Parathyroid adenoma (tissue), 2 donors: ENCODE measurements at regions not wholly inside any gene's neighbourhood (a gene's known extent, or its start where the extent isn't known, plus 50 kb on each side); places are given as distances from the start of the nearest gene placed in this dataset.

Source experiments
- H2AFZ ChIP-seq: fragments of 300-600 bp; sonication (generic); one replicate; pipeline ENCODE4 v1.7.0; 2017; ENCODE audit warnings: antibody characterized with exemption, mild to moderate bottlenecking
- H3K27ac ChIP-seq: fragments of 300-600 bp; sonication (generic); one replicate; pipeline ENCODE4 v1.7.0; 2017
- H3K27me3 ChIP-seq: fragments of 300-600 bp; sonication (generic); one replicate; pipeline ENCODE4 v1.7.0; 2017; ENCODE audit warnings: low read length; ENCODE audit not compliant: control insufficient read depth, insufficient read depth
- H3K36me3 ChIP-seq: fragments of 300-600 bp; sonication (generic); one replicate; pipeline ENCODE4 v1.7.0; 2017; ENCODE audit warnings: low read length; ENCODE audit not compliant: control insufficient read depth, insufficient read depth
- H3K4me1 ChIP-seq: fragments of 300-600 bp; sonication (generic); one replicate; pipeline ENCODE4 v1.7.0; 2017; ENCODE audit warnings: control low read depth
- H3K4me2 ChIP-seq: fragments of 300-600 bp; sonication (generic); one replicate; pipeline ENCODE4 v1.7.0; 2017; ENCODE audit warnings: low read length
- H3K4me3 ChIP-seq: fragments of 300-600 bp; sonication (generic); one replicate; pipeline ENCODE4 v1.7.0; 2017; ENCODE audit warnings: low read depth, low read length
- H3K79me2 ChIP-seq: fragments of 300-600 bp; sonication (generic); one replicate; pipeline ENCODE4 v1.7.0; 2017; ENCODE audit warnings: control low read depth
- H3K9ac ChIP-seq: fragments of 300-600 bp; sonication (generic); one replicate; pipeline ENCODE4 v1.7.0; 2017; ENCODE audit warnings: mild to moderate bottlenecking
- H3K9me3 ChIP-seq: fragments of 300-600 bp; sonication (generic); one replicate; pipeline ENCODE4 v1.7.0; 2017; ENCODE audit warnings: low read length; ENCODE audit not compliant: control insufficient read depth
- TF ChIP-seq, protein P1 (sequence below): fragments of 300-600 bp; sonication (generic); IDR thresholded peaks from one replicate; pipeline ENCODE4 v1.7.0; 2017; ENCODE audit warnings: antibody characterized with exemption, mild to moderate bottlenecking
- donor health status: primary hyperparathyroidism.

- no peak overlapping the region for H3K9ac ChIP-seq
- no peaks in the 10 kb centered on the region for H3K36me3 ChIP-seq
- H3K4me3 ChIP-seq: no peak overlapping the region
- H3K4me2 ChIP-seq: no peak overlapping the region
- no peaks in the 10 kb centered on the region for H3K4me1 ChIP-seq
- no peaks in the 10 kb centered on the region for H3K27me3 ChIP-seq
- no peaks in the 10 kb centered on the region for H3K9me3 ChIP-seq
- no peaks in the 10 kb centered on the region for H3K79me2 ChIP-seq
- no peak overlapping the region for H2AFZ ChIP-seq
- TF ChIP-seq, protein P1, sequence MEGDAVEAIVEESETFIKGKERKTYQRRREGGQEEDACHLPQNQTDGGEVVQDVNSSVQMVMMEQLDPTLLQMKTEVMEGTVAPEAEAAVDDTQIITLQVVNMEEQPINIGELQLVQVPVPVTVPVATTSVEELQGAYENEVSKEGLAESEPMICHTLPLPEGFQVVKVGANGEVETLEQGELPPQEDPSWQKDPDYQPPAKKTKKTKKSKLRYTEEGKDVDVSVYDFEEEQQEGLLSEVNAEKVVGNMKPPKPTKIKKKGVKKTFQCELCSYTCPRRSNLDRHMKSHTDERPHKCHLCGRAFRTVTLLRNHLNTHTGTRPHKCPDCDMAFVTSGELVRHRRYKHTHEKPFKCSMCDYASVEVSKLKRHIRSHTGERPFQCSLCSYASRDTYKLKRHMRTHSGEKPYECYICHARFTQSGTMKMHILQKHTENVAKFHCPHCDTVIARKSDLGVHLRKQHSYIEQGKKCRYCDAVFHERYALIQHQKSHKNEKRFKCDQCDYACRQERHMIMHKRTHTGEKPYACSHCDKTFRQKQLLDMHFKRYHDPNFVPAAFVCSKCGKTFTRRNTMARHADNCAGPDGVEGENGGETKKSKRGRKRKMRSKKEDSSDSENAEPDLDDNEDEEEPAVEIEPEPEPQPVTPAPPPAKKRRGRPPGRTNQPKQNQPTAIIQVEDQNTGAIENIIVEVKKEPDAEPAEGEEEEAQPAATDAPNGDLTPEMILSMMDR: no peak
- no peak overlapping the region for H3K27ac ChIP-seq
Measured at GRCh38 chr11:98565311-98565710, 455.4 kb upstream of the CNTN5 start.

- H3K9ac ChIP-seq: no peak overlapping the region
- no peaks in the 10 kb centered on the region for H3K27me3 ChIP-seq
- H3K27ac ChIP-seq: no peak overlapping the region
- no peak overlapping the region for H3K4me2 ChIP-seq
- H3K36me3 ChIP-seq: no peaks in the 10 kb centered on the region
- H3K4me3 ChIP-seq: no peak overlapping the region
- no peaks in the 10 kb centered on the region for H3K79me2 ChIP-seq
- no peaks in the 10 kb centered on the region for H3K9me3 ChIP-seq
- TF ChIP-seq, protein P1: no peak
- no peak overlapping the region for H2AFZ ChIP-seq
- no peaks in the 10 kb centered on the region for H3K4me1 ChIP-seq
Measured at GRCh38 chr11:98566978-98567377, 453.8 kb upstream of the CNTN5 start.

DNA sequence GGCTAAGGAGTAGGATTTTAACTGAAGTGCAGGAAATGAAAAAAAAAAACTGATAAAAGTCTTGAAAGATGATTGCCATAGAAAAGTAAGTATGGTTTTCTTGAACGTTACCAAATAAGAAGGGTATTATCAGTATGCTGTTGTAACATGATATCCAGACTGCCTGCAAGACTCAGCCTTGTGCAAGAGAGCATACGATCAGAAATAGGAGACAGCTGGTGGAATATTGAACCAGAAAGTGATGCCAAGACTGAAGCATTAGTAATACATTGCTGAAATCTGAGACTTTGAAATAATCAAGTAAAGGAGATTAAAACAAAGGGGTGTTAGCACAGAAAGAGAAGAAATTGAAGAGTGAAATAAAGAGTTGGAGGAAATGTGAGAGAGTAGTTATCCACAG, 452.7 kb upstream of the CNTN5 start:
- no peaks in the 10 kb centered on the region for H3K79me2 ChIP-seq
- no peak overlapping the region for H3K4me3 ChIP-seq
- TF ChIP-seq, protein P1: no peak
- no peak overlapping the region for H3K4me2 ChIP-seq
- H3K36me3 ChIP-seq: no peaks in the 10 kb centered on the region
- H2AFZ ChIP-seq: no peak overlapping the region
- H3K27ac ChIP-seq: no peak overlapping the region
- no peaks in the 10 kb centered on the region for H3K4me1 ChIP-seq
- no peak overlapping the region for H3K9ac ChIP-seq
- H3K9me3 ChIP-seq: no peaks in the 10 kb centered on the region
- no peaks in the 10 kb centered on the region for H3K27me3 ChIP-seq

DNA sequence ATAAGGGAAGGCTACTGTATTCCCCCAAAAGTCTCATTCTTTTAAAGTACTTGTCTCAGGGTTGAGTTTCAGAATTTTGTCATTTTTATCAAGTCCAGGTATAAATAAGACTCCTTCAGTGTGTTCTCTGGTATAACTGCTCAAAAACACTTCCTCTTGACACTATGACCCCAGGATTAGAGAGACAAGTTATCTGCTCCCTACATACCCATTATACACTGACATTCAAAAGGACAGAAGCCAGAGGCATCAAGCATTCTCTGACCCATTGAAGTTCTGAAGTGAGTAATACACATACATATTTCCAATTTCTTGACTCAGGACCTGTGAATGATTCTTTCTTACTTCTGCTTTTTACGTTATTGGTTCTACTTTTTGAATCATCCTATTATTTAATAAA, 447.8 kb upstream of the CNTN5 start:
- Histone ChIP-seq H2AFZ (no peak overlapping the region), H3K4me2 (no peak overlapping the region), H3K9me3 (no peaks in the 10 kb centered on the region), H3K27me3 (no peaks in the 10 kb centered on the region), H3K36me3 (no peaks in the 10 kb centered on the region), H3K4me1 (no peaks in the 10 kb centered on the region), H3K9ac (no peak overlapping the region), H3K4me3 (no peak overlapping the region), H3K27ac (no peak overlapping the region), H3K79me2 (no peaks in the 10 kb centered on the region)
- TF ChIP-seq, protein P1: no peak

- no peak overlapping the region for H3K9ac ChIP-seq
- H3K9me3 ChIP-seq: no peaks in the 10 kb centered on the region
- no peak overlapping the region for H2AFZ ChIP-seq
- H3K79me2 ChIP-seq: no peaks in the 10 kb centered on the region
- TF ChIP-seq, protein P1: no peak
- H3K36me3 ChIP-seq: no peaks in the 10 kb centered on the region
- H3K4me3 ChIP-seq: no peak overlapping the region
- H3K27ac ChIP-seq: no peak overlapping the region
- H3K4me2 ChIP-seq: no peak overlapping the region
- H3K4me1 ChIP-seq: no peaks in the 10 kb centered on the region
- H3K27me3 ChIP-seq: no peaks in the 10 kb centered on the region
Measured at GRCh38 chr11:98587884-98588283, 432.9 kb upstream of the CNTN5 start.
